ENCODE measurements at regions not wholly inside any gene's neighbourhood (a gene's known extent, or its start where the extent isn't known, plus 50 kb on each side); places are given as distances from the start of the nearest gene placed in this dataset.

- no peak overlapping the region for H3K4me3 ChIP-seq
- WGBS, 5 donors: 66 to 87% (median 74%) methylated on average over 4 of the region's 4 CpGs
- no peak overlapping the region for H3K27ac ChIP-seq
- H3K9me3 ChIP-seq: no peaks in the 10 kb centered on the region
- no peak for DNase-seq
- H3K27me3 ChIP-seq (replicated peaks in 1 of 7): no peaks in the 10 kb centered on the region
- TF ChIP-seq POLR2AphosphoS5 (IDR thresholded peaks at IDR 0.05): no peak
- intact Hi-C loops (cut with DNase I; ENCODE audit: low total_unique reads): no loop called here
- no peaks in the 10 kb centered on the region for H3K4me1 ChIP-seq
- H3K36me3 ChIP-seq: no peaks in the 10 kb centered on the region
Observed at GRCh38 chr4:123876143-123876542, 479.5 kb downstream of the SPRY1 start.

- WGBS, 5 donors: 56 to 81% (median 68%) methylated on average over 2 of the region's 2 CpGs
- no peak for DNase-seq
- Histone ChIP-seq H3K4me1 (no peaks in the 10 kb centered on the region), H3K4me3 (no peak overlapping the region), H3K36me3 (no peaks in the 10 kb centered on the region), H3K9me3 (no peaks in the 10 kb centered on the region), H3K27me3 (replicated peaks in 1 of 7) (no peaks in the 10 kb centered on the region), H3K27ac (no peak overlapping the region)
- TF ChIP-seq POLR2AphosphoS5 (IDR thresholded peaks at IDR 0.05) (no peak), CTCF (IDR thresholded peaks at IDR 0.05 in 8 of 11, conservative IDR thresholded peaks at IDR 0.05 in 3 of 11) (no peak), POLR2A (IDR thresholded peaks at IDR 0.05) (no peak)
- intact Hi-C loops (cut with DNase I; ENCODE audit: low total_unique reads): no loop called here
Observed at GRCh38 chr4:123876671-123877101, 480.1 kb downstream of the SPRY1 start.

- no peak overlapping the region for H3K27ac ChIP-seq
- no peaks in the 10 kb centered on the region for H3K4me1 ChIP-seq
- WGBS, 5 donors: 32 to 77% (median 48%) methylated on average over 3 of the region's 3 CpGs
- H3K27me3 ChIP-seq (replicated peaks in 1 of 7): no peaks in the 10 kb centered on the region
- H3K36me3 ChIP-seq: no peaks in the 10 kb centered on the region
- no peak for DNase-seq
- intact Hi-C loops (cut with DNase I; ENCODE audit: low total_unique reads): no loop called here
- no peak overlapping the region for H3K4me3 ChIP-seq
- no peak for TF ChIP-seq POLR2AphosphoS5 (IDR thresholded peaks at IDR 0.05)
- no peak for TF ChIP-seq POLR2A (IDR thresholded peaks at IDR 0.05)
- no peak for TF ChIP-seq CTCF (IDR thresholded peaks at IDR 0.05 in 8 of 11, conservative IDR thresholded peaks at IDR 0.05 in 3 of 11)
- H3K9me3 ChIP-seq: no peaks in the 10 kb centered on the region
Observed at GRCh38 chr4:123877551-123877950, 481.0 kb downstream of the SPRY1 start.

GRCh38 chr4:123878976-123879375 lies 482.4 kb downstream of the SPRY1 start:
- H3K4me3 ChIP-seq: no peak overlapping the region
- H3K36me3 ChIP-seq: no peaks in the 10 kb centered on the region
- 85 to 98% (median 94%) methylated on average over 8 of the region's 8 CpGs for WGBS, 5 donors
- H3K27ac ChIP-seq: no peak overlapping the region
- H3K4me1 ChIP-seq: no peaks in the 10 kb centered on the region
- TF ChIP-seq POLR2A (IDR thresholded peaks at IDR 0.05): no peak
- TF ChIP-seq CTCF (IDR thresholded peaks at IDR 0.05 in 8 of 11, conservative IDR thresholded peaks at IDR 0.05 in 3 of 11): no peak
- TF ChIP-seq POLR2AphosphoS5 (IDR thresholded peaks at IDR 0.05): no peak
- DNase-seq: no peak
- no peaks in the 10 kb centered on the region for H3K9me3 ChIP-seq
- intact Hi-C loops (cut with DNase I; ENCODE audit: low total_unique reads): no loop called here
- no peaks in the 10 kb centered on the region for H3K27me3 ChIP-seq (replicated peaks in 1 of 7)

GRCh38 chr4:123880631-123881030 lies 484.0 kb downstream of the SPRY1 start:
- H3K36me3 ChIP-seq: no peaks in the 10 kb centered on the region
- H3K4me1 ChIP-seq: no peaks in the 10 kb centered on the region
- no peak overlapping the region for H3K27ac ChIP-seq
- H3K4me3 ChIP-seq: no peak overlapping the region
- WGBS, 5 donors: 49 to 77% (median 55%) methylated on average over 3 of the region's 3 CpGs
- H3K27me3 ChIP-seq (replicated peaks in 1 of 7): no peaks in the 10 kb centered on the region
- DNase-seq: no peak
- TF ChIP-seq POLR2A (IDR thresholded peaks at IDR 0.05) (no peak), POLR2AphosphoS5 (IDR thresholded peaks at IDR 0.05) (no peak)
- H3K9me3 ChIP-seq: peaks cover 0 to 13% (median 6%) of the 10 kb centered on the region in 8 donors
- intact Hi-C loops (cut with DNase I; ENCODE audit: low total_unique reads): no loop called here
